ENCODE measurements at regions not wholly inside any gene's neighbourhood (a gene's known extent, or its start where the extent isn't known, plus 50 kb on each side); places are given as distances from the start of the nearest gene placed in this dataset.

GRCh38 chr1:61609040-61609439 lies 115.9 kb downstream of the TM2D1 start:
- TF ChIP-seq ZNF148 (tag by site-specific recombination; IDR thresholded peaks at IDR 0.05; ENCODE audit: borderline replicate concordance) (no peak), BCL11B (tag by site-specific recombination; IDR thresholded peaks at IDR 0.05; ENCODE audit: low read depth) (no peak), ZNF416 (tag by site-specific recombination; IDR thresholded peaks at IDR 0.05) (no peak), TCF7L2 (IDR thresholded peaks at IDR 0.05; ENCODE audit: borderline replicate concordance, low read depth, low read length) (no peak), GFI1B (tag by site-specific recombination; IDR thresholded peaks at IDR 0.05) (no peak), CTCF (tag by site-specific recombination; IDR thresholded peaks at IDR 0.05) (no peak), ZNF585B (tag by site-specific recombination; IDR thresholded peaks at IDR 0.05) (no peak)
- TF ChIP-seq, protein P1, sequence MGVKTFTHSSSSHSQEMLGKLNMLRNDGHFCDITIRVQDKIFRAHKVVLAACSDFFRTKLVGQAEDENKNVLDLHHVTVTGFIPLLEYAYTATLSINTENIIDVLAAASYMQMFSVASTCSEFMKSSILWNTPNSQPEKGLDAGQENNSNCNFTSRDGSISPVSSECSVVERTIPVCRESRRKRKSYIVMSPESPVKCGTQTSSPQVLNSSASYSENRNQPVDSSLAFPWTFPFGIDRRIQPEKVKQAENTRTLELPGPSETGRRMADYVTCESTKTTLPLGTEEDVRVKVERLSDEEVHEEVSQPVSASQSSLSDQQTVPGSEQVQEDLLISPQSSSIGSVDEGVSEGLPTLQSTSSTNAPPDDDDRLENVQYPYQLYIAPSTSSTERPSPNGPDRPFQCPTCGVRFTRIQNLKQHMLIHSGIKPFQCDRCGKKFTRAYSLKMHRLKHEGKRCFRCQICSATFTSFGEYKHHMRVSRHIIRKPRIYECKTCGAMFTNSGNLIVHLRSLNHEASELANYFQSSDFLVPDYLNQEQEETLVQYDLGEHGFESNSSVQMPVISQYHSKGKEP (tag by site-specific recombination; IDR thresholded peaks at IDR 0.05), result no peak
- TF ChIP-seq, protein P2, sequence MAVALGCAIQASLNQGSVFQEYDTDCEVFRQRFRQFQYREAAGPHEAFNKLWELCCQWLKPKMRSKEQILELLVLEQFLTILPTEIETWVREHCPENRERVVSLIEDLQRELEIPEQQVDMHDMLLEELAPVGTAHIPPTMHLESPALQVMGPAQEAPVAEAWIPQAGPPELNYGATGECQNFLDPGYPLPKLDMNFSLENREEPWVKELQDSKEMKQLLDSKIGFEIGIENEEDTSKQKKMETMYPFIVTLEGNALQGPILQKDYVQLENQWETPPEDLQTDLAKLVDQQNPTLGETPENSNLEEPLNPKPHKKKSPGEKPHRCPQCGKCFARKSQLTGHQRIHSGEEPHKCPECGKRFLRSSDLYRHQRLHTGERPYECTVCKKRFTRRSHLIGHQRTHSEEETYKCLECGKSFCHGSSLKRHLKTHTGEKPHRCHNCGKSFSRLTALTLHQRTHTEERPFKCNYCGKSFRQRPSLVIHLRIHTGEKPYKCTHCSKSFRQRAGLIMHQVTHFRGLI (tag by site-specific recombination; IDR thresholded peaks at IDR 0.05), result no peak

Data from HEK293 (cell line).